NT2/D1 (cell line): ENCODE measurements at regions not wholly inside any gene's neighbourhood (a gene's known extent, or its start where the extent isn't known, plus 50 kb on each side); places are given as distances from the start of the nearest gene placed in this dataset.

Experiments
- SUZ12 ChIP-seq: IDR thresholded peaks from 2 replicates; pipeline ENCODE4 v1.6.1; 2011; ENCODE audit not compliant: insufficient read length, insufficient read depth; ENCODE audit errors: extremely low read depth
- YY1 ChIP-seq: IDR thresholded peaks from 2 replicates; pipeline ENCODE4 v1.6.1; 2011; ENCODE audit not compliant: insufficient read length, insufficient read depth

GRCh38 chr4:156636381-156636780, 335.2 kb downstream of the PDGFC start:
- TF ChIP-seq YY1 = no peak
- no peak for TF ChIP-seq SUZ12
